ENCODE measurements at regions not wholly inside any gene's neighbourhood (a gene's known extent, or its start where the extent isn't known, plus 50 kb on each side); places are given as distances from the start of the nearest gene placed in this dataset.
"Not testable (repeated sequence)": the region's sequence is repeated elsewhere in the genome, so short reads cannot be mapped to it uniquely, and the experiment has no call there.

GRCh38 chr1:194081444-194081843, 895.0 kb upstream of the B3GALT2 start:
- no peak for DNase-seq

DNA sequence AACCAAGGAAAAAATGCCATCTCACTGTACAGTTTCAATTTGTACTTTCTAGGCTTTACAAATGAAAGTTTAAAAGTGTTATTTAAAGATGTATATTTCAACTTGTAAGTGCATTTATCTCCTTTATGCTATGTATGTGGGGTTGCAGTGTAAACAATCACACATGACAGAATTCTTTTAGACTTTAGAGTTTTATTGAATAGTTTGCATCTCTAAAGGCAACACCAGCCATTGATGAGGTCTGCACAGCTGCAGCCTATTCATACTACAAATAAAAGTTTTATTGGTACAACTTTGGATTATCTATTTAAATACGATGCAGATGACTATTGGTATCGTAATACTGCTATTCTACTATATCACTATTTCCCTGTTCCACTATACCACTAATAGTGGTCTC, 894.4 kb upstream of the B3GALT2 start:
- no peak for DNase-seq

DNA sequence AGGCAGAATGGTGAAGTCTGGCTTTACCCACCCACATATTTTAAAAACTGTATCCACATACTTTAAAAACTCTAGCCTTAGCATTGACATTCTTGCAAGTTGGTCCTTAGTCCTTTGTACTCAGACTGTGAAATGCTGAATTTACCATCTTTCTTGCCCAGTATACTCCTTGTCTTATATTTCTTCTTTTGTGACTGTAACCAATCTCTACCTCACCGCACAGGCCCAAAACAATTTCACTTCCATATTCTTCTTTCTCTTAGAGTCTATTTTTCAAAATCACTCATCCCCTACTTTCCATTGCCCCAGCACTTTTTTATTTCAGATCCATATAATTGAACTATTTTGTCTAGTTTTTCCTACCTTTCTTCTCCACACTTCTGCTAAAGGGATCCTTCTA, 892.4 kb upstream of the B3GALT2 start:
- DNase-seq = no peak

GRCh38 chr1:194076646-194077045, 890.2 kb upstream of the B3GALT2 start:
- no peak for DNase-seq

- no peak for DNase-seq
These were observed 887.4 kb upstream of the B3GALT2 start for GRCh38 chr1:194073833-194074232.

GRCh38 chr1:194071205-194071604, 884.8 kb upstream of the B3GALT2 start:
- DNase-seq = no peak

GRCh38 chr1:194069831-194070218, 883.4 kb upstream of the B3GALT2 start:
- no peak for DNase-seq

DNA sequence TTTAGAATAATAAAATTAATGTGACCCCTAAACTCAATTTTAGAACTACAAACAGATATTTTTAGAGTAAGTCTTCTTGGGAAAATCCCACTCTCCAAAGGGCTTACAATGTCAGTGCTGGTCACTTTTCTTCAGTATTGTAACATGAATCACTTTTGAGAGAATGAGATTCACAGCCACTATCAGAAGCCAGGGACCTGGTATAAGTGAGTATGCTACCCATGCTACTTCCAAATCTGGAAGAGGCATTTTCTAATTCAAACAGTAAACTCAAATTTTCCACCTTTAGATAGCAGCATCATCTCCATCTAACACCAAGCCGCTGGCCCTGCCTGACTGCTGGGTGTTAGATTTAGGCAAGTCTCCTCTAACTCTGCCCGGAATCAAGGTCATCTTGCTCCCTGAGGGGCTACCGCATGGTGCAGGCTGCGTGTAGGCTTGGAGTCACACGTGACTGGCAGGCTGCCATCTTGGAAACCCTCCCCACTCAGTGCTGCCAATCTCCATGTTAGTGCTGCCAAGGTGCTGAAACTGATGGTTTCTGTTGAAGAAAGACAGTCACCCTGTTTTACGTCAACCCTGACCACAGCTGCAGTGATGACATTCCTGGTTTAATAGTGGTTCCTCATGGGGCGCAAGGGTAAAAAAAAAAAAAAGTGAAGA, 882.9 kb upstream of the B3GALT2 start:
- no peak for DNase-seq

- DNase-seq = no peak
These were observed 882.2 kb upstream of the B3GALT2 start for GRCh38 chr1:194068446-194069167.

- DNase-seq = no peak
These were observed 881.4 kb upstream of the B3GALT2 start for GRCh38 chr1:194067772-194068171.

DNA sequence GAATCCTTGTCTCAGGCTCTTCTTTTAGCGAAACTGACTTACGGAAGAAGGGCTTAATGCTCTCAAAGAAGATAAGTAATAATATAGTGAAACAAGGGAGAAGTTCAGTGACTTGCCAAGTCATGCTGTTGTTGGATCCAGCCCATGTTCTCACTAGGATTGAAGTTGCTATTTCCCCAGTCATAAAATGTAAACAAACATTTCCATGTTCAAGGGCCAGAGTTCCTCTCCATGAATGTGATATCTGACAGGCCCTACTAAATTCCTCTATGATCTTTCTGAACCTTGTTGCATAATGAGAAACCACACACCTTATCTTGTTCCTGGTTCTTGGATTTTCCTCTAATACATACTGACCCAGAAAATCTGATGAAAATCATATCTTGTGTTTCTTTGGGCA, 876.5 kb upstream of the B3GALT2 start:
- DNase-seq = no peak

DNA sequence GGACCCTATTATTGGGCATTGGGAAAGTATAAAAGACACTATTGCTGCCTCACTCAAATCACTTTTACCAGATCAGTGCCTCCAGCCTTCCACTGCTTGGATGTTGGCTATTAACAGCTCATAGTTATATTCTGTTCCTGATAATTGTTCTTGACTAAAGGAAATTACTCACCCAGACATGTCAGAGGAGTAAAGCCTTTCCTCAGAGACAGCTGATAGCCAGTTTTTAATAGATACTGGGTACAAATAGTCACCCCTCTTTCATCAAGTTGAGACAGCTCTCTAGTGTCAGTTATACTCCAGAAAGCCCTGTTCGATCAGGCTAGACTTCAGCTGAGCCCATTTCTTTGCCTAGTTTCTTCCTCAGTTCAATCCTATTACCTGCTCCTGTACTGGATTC, 876.1 kb upstream of the B3GALT2 start:
- no peak for DNase-seq

DNA sequence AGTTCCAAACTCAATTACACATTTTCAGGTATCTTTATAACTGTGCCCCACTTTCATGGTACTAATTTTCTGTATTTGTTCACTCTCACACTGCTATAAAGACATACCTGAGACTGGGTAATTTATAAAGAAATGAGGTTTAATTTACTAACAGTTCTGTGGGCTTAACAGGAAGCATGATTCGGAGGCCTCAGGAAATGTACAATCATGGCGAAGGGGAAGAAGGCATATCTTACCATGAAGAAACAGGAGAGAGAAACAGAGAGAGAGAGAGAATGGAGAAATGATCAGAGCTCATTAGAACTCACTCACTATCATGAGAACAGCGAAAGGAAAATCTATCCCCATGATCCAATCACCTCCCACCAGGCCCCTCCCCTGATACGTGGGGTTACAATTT, 874.1 kb upstream of the B3GALT2 start:
- no peak for DNase-seq

- DNase-seq = not testable (repeated sequence)
These were observed 871.9 kb upstream of the B3GALT2 start for GRCh38 chr1:194058268-194058667.

GRCh38 chr1:194056169-194056568, 869.8 kb upstream of the B3GALT2 start:
- DNase-seq = no peak

- no peak for DNase-seq
These were observed 869.1 kb upstream of the B3GALT2 start for GRCh38 chr1:194055536-194055935.

- DNase-seq = no peak
These were observed 866.3 kb upstream of the B3GALT2 start for GRCh38 chr1:194052514-194053338.

GRCh38 chr1:194047921-194048320, 861.5 kb upstream of the B3GALT2 start:
- no peak for DNase-seq

- no peak for DNase-seq
These were observed 860.8 kb upstream of the B3GALT2 start for GRCh38 chr1:194047206-194047605.

DNA sequence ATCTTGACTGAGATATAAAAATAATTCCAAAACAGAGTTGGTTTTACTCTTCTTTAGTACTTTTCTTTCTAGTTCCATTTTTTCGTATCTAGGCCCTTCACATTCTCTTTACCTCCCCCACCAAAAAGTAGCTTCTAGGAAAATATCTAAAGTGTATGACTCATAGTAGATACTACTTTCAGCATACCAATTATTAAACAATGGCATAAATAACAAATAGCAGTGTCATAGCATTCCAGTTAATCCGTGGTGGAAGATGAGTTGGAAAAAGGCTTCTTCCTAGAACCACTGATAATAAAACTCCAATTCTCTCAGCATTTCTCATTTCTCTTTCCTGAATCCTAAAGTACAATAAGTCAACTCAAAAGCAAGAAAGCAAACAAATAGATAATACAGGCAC, 859.0 kb upstream of the B3GALT2 start:
- DNase-seq = no peak

- no peak for DNase-seq
These were observed 858.5 kb upstream of the B3GALT2 start for GRCh38 chr1:194044892-194045291.

GRCh38 chr1:194043984-194044755, 857.8 kb upstream of the B3GALT2 start:
- no peak for DNase-seq

- DNase-seq = no peak
These were observed 856.3 kb upstream of the B3GALT2 start for GRCh38 chr1:194042736-194043135.
